ENCODE measurements at regions not wholly inside any gene's neighbourhood (a gene's known extent, or its start where the extent isn't known, plus 50 kb on each side); places are given as distances from the start of the nearest gene placed in this dataset.
"Not testable (repeated sequence)": the region's sequence is repeated elsewhere in the genome, so short reads cannot be mapped to it uniquely, and the experiment has no call there.

GRCh38 chr14:46147452-46147851, 504.1 kb downstream of the RPL10L start:
- DNase-seq: no peak

GRCh38 chr14:46147024-46147423, 504.6 kb downstream of the RPL10L start:
- no peak for DNase-seq

- no peak for DNase-seq
These were observed 511.1 kb downstream of the RPL10L start for GRCh38 chr14:46140445-46140844.

- DNase-seq: no peak
These were observed 511.9 kb downstream of the RPL10L start for GRCh38 chr14:46139649-46140048.

GRCh38 chr14:46137786-46138185, 513.8 kb downstream of the RPL10L start:
- DNase-seq: no peak

GRCh38 chr14:46136456-46136855, 515.1 kb downstream of the RPL10L start:
- no peak for DNase-seq

- no peak for DNase-seq
These were observed 543.4 kb downstream of the RPL10L start for GRCh38 chr14:46108228-46108627.

- not testable (repeated sequence) for DNase-seq
These were observed 550.7 kb downstream of the RPL10L start for GRCh38 chr14:46100901-46101300.

GRCh38 chr14:46091819-46092218, 559.8 kb downstream of the RPL10L start:
- no peak for DNase-seq

- no peak for DNase-seq
These were observed 564.0 kb downstream of the RPL10L start for GRCh38 chr14:46087604-46088003.

GRCh38 chr14:46074061-46074460, 577.5 kb downstream of the RPL10L start:
- no peak for DNase-seq

GRCh38 chr14:46063872-46064271, 587.7 kb downstream of the RPL10L start:
- DNase-seq: no peak

GRCh38 chr14:46058964-46059563, 592.5 kb downstream of the RPL10L start:
- no peak for DNase-seq

GRCh38 chr14:46057799-46058198, 593.8 kb downstream of the RPL10L start:
- DNase-seq: no peak

GRCh38 chr14:46054526-46054925, 597.1 kb downstream of the RPL10L start:
- no peak for DNase-seq

- DNase-seq: no peak
These were observed 598.4 kb downstream of the RPL10L start for GRCh38 chr14:46053221-46053620.

- no peak for DNase-seq
These were observed 599.8 kb downstream of the RPL10L start for GRCh38 chr14:46051796-46052195.

GRCh38 chr14:46048127-46048526, 603.5 kb downstream of the RPL10L start:
- DNase-seq: no peak

GRCh38 chr14:46036099-46036498, 615.5 kb downstream of the RPL10L start:
- DNase-seq: no peak

GRCh38 chr14:46034305-46034704, 617.3 kb downstream of the RPL10L start:
- DNase-seq: no peak

GRCh38 chr14:46018846-46019420, 632.6 kb downstream of the RPL10L start:
- no peak for DNase-seq

- DNase-seq: no peak
These were observed 643.2 kb downstream of the RPL10L start for GRCh38 chr14:46008348-46008747.

- no peak for DNase-seq
These were observed 653.0 kb downstream of the RPL10L start for GRCh38 chr14:45998554-45998953.

GRCh38 chr14:45990252-45990651, 661.3 kb downstream of the RPL10L start:
- no peak for DNase-seq

GRCh38 chr14:45976001-45976400, 675.6 kb downstream of the RPL10L start:
- DNase-seq: no peak
